WTC11 (cell line): ENCODE measurements at regions not wholly inside any gene's neighbourhood (a gene's known extent, or its start where the extent isn't known, plus 50 kb on each side); places are given as distances from the start of the nearest gene placed in this dataset.
A peak's percentile ranks its signal among the peaks of the same experiment; 100 is the strongest.

ENCODE experiments used
- ATAC-seq: fragments of 200-7000 bp; cut with Tn5 transposase; 2 replicates; pipeline ENCODE4 v1.10.0; 2021; ENCODE audit warnings: mild to moderate bottlenecking, moderate library complexity
- CTCF ChIA-PET: fragments of 300-600 bp; sonication (Branson Sonifier 250); formaldehyde crosslinking; loops from one replicate; lab custom pipeline; 2021; ENCODE audit warnings: antibody characterized with exemption; lab: Charles Lee
- POLR2A ChIA-PET: fragments of 350-600 bp; sonication (Branson Sonifier 250); formaldehyde crosslinking; loops from one replicate; lab custom pipeline; 2021; ENCODE audit warnings: antibody characterized with exemption; lab: Charles Lee
- DNase-seq: peaks from one replicate; pipeline ENCODE4 v3.0.0; 2021; ENCODE audit warnings: low spot score
- H3K27ac Mint-ChIP-seq: 2 replicates; pipeline ENCODE4 v1.8.0; 2021; ENCODE audit warnings: mixed read lengths
- H3K27me3 Mint-ChIP-seq: 2 replicates; pipeline ENCODE4 v1.8.0; 2021; ENCODE audit warnings: low read depth, mild to moderate bottlenecking, moderate library complexity, mixed read lengths
- H3K36me3 Mint-ChIP-seq: 2 replicates; pipeline ENCODE4 v1.8.0; 2021; ENCODE audit warnings: mixed read lengths
- H3K4me1 Mint-ChIP-seq: 2 replicates; pipeline ENCODE4 v1.8.0; 2022; ENCODE audit warnings: mixed read lengths
- H3K4me3 Mint-ChIP-seq: 2 replicates; pipeline ENCODE4 v1.8.0; 2021; ENCODE audit warnings: mild to moderate bottlenecking, moderate library complexity, mixed read lengths
- H3K9me3 Mint-ChIP-seq: 2 replicates; pipeline ENCODE4 v1.8.0; 2021; ENCODE audit warnings: mixed read lengths
- CBFB ChIP-seq: sonication (generic); formaldehyde crosslinking; IDR thresholded peaks from 2 replicates; pipeline ENCODE4 v1.8.1; 2022; ENCODE audit warnings: mild to moderate bottlenecking, low read depth, missing genetic modification reagents
- CDX4 ChIP-seq: fragments of 250-450 bp; sonication (Bioruptor Pico); IDR thresholded peaks from 2 replicates; pipeline ENCODE4 v1.9.0; 2021; ENCODE audit warnings: moderate library complexity, mild to moderate bottlenecking, inconsistent platforms, borderline replicate concordance
- CTCF ChIP-seq: fragments of 200-600 bp; IDR thresholded peaks from 2 replicates; pipeline ENCODE4 v1.8.0; 2022; ENCODE audit warnings: antibody characterized with exemption
- ELF4 ChIP-seq: sonication (generic); formaldehyde crosslinking; IDR thresholded peaks from 2 replicates; pipeline ENCODE4 v1.8.1; 2022; ENCODE audit warnings: low read depth, mild to moderate bottlenecking, moderate library complexity, missing genetic modification reagents
- GABPB1 ChIP-seq: sonication (generic); formaldehyde crosslinking; IDR thresholded peaks from 2 replicates; pipeline ENCODE4 v1.8.1; 2023; ENCODE audit warnings: mild to moderate bottlenecking, missing genetic modification reagents
- GTF2I ChIP-seq: fragments of 250-450 bp; sonication (Bioruptor Pico); conservative IDR thresholded peaks from 2 replicates; pipeline ENCODE4 v1.4.0; 2021; ENCODE audit warnings: mild to moderate bottlenecking
- MXD4 ChIP-seq: fragments of 250-450 bp; sonication (Bioruptor Pico); IDR thresholded peaks from 2 replicates; pipeline ENCODE4 v1.8.0; 2021; ENCODE audit warnings: mild to moderate bottlenecking, moderate library complexity, borderline replicate concordance
- MYBL2 ChIP-seq: sonication (generic); formaldehyde crosslinking; IDR thresholded peaks from 2 replicates; pipeline ENCODE4 v1.8.1; 2023; ENCODE audit warnings: mild to moderate bottlenecking, moderate library complexity, missing genetic modification reagents
- NFATC4 ChIP-seq: fragments of 250-450 bp; sonication (Bioruptor Pico); IDR thresholded peaks from 2 replicates; pipeline ENCODE4 v1.9.0; 2021; ENCODE audit warnings: mild to moderate bottlenecking
- RORB ChIP-seq: fragments of 250-450 bp; sonication (Bioruptor Pico); IDR thresholded peaks from 2 replicates; pipeline ENCODE4 v1.9.0; 2021; ENCODE audit warnings: mild to moderate bottlenecking
- TEAD4 ChIP-seq: sonication (generic); formaldehyde crosslinking; IDR thresholded peaks from 2 replicates; pipeline ENCODE4 v1.8.0; 2022; ENCODE audit warnings: mild to moderate bottlenecking, missing genetic modification reagents
- ZBTB43 ChIP-seq: sonication (generic); formaldehyde crosslinking; IDR thresholded peaks from 2 replicates; pipeline ENCODE4 v1.8.1; 2023; ENCODE audit warnings: mild to moderate bottlenecking, missing genetic modification reagents
- ZNF263 ChIP-seq: sonication (generic); formaldehyde crosslinking; IDR thresholded peaks from 2 replicates; pipeline ENCODE4 v1.8.1; 2022; ENCODE audit warnings: low read depth, mild to moderate bottlenecking, moderate library complexity, missing genetic modification reagents
- TF ChIP-seq, protein P1 (sequence below): sonication (generic); formaldehyde crosslinking; IDR thresholded peaks from 2 replicates; pipeline ENCODE4 v1.8.0; 2022; ENCODE audit warnings: mild to moderate bottlenecking, missing genetic modification reagents
- TF ChIP-seq, protein P2 (sequence below): sonication (generic); formaldehyde crosslinking; IDR thresholded peaks from 2 replicates; pipeline ENCODE4 v1.8.0; 2023; ENCODE audit warnings: mild to moderate bottlenecking, missing genetic modification reagents
- TF ChIP-seq, protein P3 (sequence below): sonication (generic); formaldehyde crosslinking; IDR thresholded peaks from 2 replicates; pipeline ENCODE4 v1.8.1; 2022; ENCODE audit warnings: mild to moderate bottlenecking, moderate library complexity, missing genetic modification reagents
- TF ChIP-seq, protein P4 (sequence below): sonication (generic); formaldehyde crosslinking; conservative IDR thresholded peaks from 2 replicates; pipeline ENCODE4 v1.8.1; 2022; ENCODE audit warnings: mild to moderate bottlenecking, missing genetic modification reagents

DNA sequence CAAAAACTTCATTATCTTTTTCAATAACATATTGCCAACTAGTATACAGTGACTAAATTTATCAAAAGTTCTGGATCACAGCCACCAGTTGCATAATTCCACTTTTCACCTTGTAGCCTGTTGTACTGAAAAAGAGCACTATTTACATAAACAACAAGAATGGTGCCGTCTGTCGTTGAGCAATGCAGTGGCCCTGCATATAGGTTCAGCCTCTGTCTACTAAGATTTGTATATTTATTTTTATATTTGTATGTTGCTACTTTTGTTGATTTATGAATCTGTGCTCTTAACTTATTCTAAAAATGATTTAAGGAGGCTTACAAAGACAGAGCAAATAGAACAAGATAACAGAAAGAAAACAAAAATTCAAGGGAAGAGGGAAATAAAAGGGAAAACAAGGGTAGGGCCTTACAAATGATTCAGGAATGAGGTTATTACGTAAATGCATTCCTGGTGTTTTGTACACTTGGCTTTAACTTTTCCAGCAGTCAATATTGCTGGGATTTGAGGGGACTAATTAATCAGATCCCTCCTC is 257.6 kb upstream of the STT3B start:
- CTCF ChIA-PET: no interaction called here
- H3K27ac Mint-ChIP-seq: no peak overlapping the region

GRCh38 chr3:31275583-31275982 is 257.1 kb upstream of the STT3B start:
- H3K4me1 Mint-ChIP-seq: peaks cover 30% of the 10 kb centered on the region
- POLR2A ChIA-PET: no interaction called here
- TF ChIP-seq MXD4 (CRISPR knock-in tag) (no peak), ZNF263 (CRISPR knock-in tag) (no peak)
- TF ChIP-seq, all 79 proteins: peak for 0
- DNase-seq (no peak), ATAC-seq (no peak; the same call in 1 of the 2 replicates)
- CTCF ChIA-PET: no interaction called here
- Mint-ChIP-seq H3K9me3 (no peaks in the 10 kb centered on the region), H3K27me3 (no peaks in the 10 kb centered on the region; the same call in 1 of the 2 replicates), H3K4me3 (no peak overlapping the region), H3K36me3 (no peaks in the 10 kb centered on the region), H3K27ac (0 out of 2 replicates have a peak overlapping the region, but pooled peaks have one; percentile 12)

More for the DNA sequence above, 257.6 kb upstream of the STT3B start:
- peaks cover 30% of the 10 kb centered on the region for H3K4me1 Mint-ChIP-seq
- POLR2A ChIA-PET: no interaction called here
- no peak overlapping the region for H3K4me3 Mint-ChIP-seq
- no peaks in the 10 kb centered on the region for H3K36me3 Mint-ChIP-seq
- peak; percentile 29; the same call in 1 of the 2 replicates for TF ChIP-seq GABPB1
- TF ChIP-seq, protein P1, sequence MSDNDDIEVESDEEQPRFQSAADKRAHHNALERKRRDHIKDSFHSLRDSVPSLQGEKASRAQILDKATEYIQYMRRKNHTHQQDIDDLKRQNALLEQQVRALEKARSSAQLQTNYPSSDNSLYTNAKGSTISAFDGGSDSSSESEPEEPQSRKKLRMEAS (CRISPR knock-in tag): no peak
- TF ChIP-seq, all 79 proteins: peak for 1
- no peaks in the 10 kb centered on the region for H3K9me3 Mint-ChIP-seq
- no peak for DNase-seq
- no peak for ATAC-seq
- H3K27me3 Mint-ChIP-seq: no peaks in the 10 kb centered on the region; the same call in 1 of the 2 replicates

GRCh38 chr3:31277582-31277981 is 255.1 kb upstream of the STT3B start:
- no peak for ATAC-seq
- no peak for DNase-seq
- no peaks in the 10 kb centered on the region for H3K36me3 Mint-ChIP-seq
- POLR2A ChIA-PET: no interaction called here
- no peak overlapping the region for H3K4me3 Mint-ChIP-seq
- no peak for TF ChIP-seq ZNF263 (CRISPR knock-in tag)
- TF ChIP-seq, all 79 proteins: peak for 0
- Mint-ChIP-seq H3K4me1 (peaks cover 30% of the 10 kb centered on the region), H3K9me3 (peaks cover 4% of the 10 kb centered on the region; the same call in 1 of the 2 replicates), H3K27ac (no peak overlapping the region), H3K27me3 (no peaks in the 10 kb centered on the region)
- CTCF ChIA-PET: no interaction called here

- Mint-ChIP-seq H3K4me1 (peaks cover 30% of the 10 kb centered on the region), H3K36me3 (no peaks in the 10 kb centered on the region), H3K4me3 (no peak overlapping the region), H3K27ac (no peak overlapping the region), H3K27me3 (no peaks in the 10 kb centered on the region), H3K9me3 (peaks cover 5% of the 10 kb centered on the region; the same call in 1 of the 2 replicates)
- CTCF ChIA-PET: no interaction called here
- ATAC-seq: no peak
- POLR2A ChIA-PET: no interaction called here
- no peak for TF ChIP-seq TEAD4 (CRISPR knock-in tag)
- no peak for TF ChIP-seq ZBTB43 (CRISPR knock-in tag)
- TF ChIP-seq GTF2I (CRISPR knock-in tag): no peak
- TF ChIP-seq NFATC4 (CRISPR knock-in tag): no peak
- TF ChIP-seq ELF4: no peak
- no peak for TF ChIP-seq CBFB
- TF ChIP-seq, protein P2, sequence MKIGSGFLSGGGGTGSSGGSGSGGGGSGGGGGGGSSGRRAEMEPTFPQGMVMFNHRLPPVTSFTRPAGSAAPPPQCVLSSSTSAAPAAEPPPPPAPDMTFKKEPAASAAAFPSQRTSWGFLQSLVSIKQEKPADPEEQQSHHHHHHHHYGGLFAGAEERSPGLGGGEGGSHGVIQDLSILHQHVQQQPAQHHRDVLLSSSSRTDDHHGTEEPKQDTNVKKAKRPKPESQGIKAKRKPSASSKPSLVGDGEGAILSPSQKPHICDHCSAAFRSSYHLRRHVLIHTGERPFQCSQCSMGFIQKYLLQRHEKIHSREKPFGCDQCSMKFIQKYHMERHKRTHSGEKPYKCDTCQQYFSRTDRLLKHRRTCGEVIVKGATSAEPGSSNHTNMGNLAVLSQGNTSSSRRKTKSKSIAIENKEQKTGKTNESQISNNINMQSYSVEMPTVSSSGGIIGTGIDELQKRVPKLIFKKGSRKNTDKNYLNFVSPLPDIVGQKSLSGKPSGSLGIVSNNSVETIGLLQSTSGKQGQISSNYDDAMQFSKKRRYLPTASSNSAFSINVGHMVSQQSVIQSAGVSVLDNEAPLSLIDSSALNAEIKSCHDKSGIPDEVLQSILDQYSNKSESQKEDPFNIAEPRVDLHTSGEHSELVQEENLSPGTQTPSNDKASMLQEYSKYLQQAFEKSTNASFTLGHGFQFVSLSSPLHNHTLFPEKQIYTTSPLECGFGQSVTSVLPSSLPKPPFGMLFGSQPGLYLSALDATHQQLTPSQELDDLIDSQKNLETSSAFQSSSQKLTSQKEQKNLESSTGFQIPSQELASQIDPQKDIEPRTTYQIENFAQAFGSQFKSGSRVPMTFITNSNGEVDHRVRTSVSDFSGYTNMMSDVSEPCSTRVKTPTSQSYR (CRISPR knock-in tag): no peak
- TF ChIP-seq, protein P3, sequence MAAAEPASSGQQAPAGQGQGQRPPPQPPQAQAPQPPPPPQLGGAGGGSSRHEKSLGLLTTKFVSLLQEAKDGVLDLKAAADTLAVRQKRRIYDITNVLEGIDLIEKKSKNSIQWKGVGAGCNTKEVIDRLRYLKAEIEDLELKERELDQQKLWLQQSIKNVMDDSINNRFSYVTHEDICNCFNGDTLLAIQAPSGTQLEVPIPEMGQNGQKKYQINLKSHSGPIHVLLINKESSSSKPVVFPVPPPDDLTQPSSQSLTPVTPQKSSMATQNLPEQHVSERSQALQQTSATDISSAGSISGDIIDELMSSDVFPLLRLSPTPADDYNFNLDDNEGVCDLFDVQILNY (CRISPR knock-in tag): no peak
- TF ChIP-seq, protein P4, sequence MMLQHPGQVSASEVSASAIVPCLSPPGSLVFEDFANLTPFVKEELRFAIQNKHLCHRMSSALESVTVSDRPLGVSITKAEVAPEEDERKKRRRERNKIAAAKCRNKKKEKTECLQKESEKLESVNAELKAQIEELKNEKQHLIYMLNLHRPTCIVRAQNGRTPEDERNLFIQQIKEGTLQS: no peak
- no peak for TF ChIP-seq RORB (CRISPR knock-in tag)
- no peak for TF ChIP-seq CTCF
- TF ChIP-seq CDX4 (CRISPR knock-in tag): no peak
- no peak for TF ChIP-seq MXD4 (CRISPR knock-in tag)
- TF ChIP-seq MYBL2 (CRISPR knock-in tag): no peak
- DNase-seq: no peak
Observed at GRCh38 chr3:31278532-31278931, 254.2 kb upstream of the STT3B start.
